HL-60 (cell line): ENCODE measurements at regions not wholly inside any gene's neighbourhood (a gene's known extent, or its start where the extent isn't known, plus 50 kb on each side); places are given as distances from the start of the nearest gene placed in this dataset.

Experiments
- DNase-seq, 2 experiments: peaks; one replicate each; pipeline ENCODE4 v3.0.0-alpha.2; 2010 to 2020; ENCODE audit warnings: low read depth in 1 of 2, low spot score in 1 of 2
- H3K27ac ChIP-seq: fragments of 250-450 bp; sonication (Bioruptor Pico); replicated peaks from 2 replicates; pipeline ENCODE4 v1.5.1; 2020; ENCODE audit warnings: mild to moderate bottlenecking, moderate library complexity
- H3K27me3 ChIP-seq: fragments of 250-450 bp; sonication (Bioruptor Pico); 2 replicates; pipeline ENCODE4 v1.5.1; 2021; ENCODE audit warnings: mild to moderate bottlenecking, moderate library complexity; ENCODE audit not compliant: insufficient read depth, poor library complexity, severe bottlenecking
- H3K4me3 ChIP-seq: replicated peaks from 2 replicates; pipeline ENCODE4 v1.5.1; 2011; ENCODE audit warnings: mild to moderate bottlenecking, control low read depth, low read length; ENCODE audit not compliant: insufficient read depth
- CTCF ChIP-seq: IDR thresholded peaks from one replicate; pipeline ENCODE4 v1.5.1; 2011; ENCODE audit warnings: low read length, control low read depth, inconsistent platforms; ENCODE audit not compliant: insufficient read depth
- GABPA ChIP-seq: IDR thresholded peaks from 2 replicates; pipeline ENCODE4 v1.6.1; 2012; ENCODE audit warnings: low read depth
- POLR2AphosphoS5 ChIP-seq: IDR thresholded peaks from 2 replicates; pipeline ENCODE4 v1.6.1; 2012; ENCODE audit warnings: low read depth
- REST ChIP-seq: IDR thresholded peaks from 2 replicates; pipeline ENCODE4 v1.6.1; 2012; ENCODE audit warnings: low read depth; ENCODE audit not compliant: insufficient replicate concordance
- SPI1 ChIP-seq: IDR thresholded peaks from 2 replicates; pipeline ENCODE4 v1.6.1; 2012; ENCODE audit warnings: low read depth, mild to moderate bottlenecking, borderline replicate concordance

GRCh38 chr21:27653481-27653880, 686.6 kb upstream of the ADAMTS5 start:
- no peaks in the 10 kb centered on the region for H3K27me3 ChIP-seq
- H3K27ac ChIP-seq = no peak overlapping the region
- DNase-seq = no peak
- H3K4me3 ChIP-seq = no peak overlapping the region
- TF ChIP-seq GABPA (no peak), POLR2AphosphoS5 (no peak), CTCF (no peak), REST (no peak), SPI1 (no peak)

GRCh38 chr21:27649762-27650161, 682.9 kb upstream of the ADAMTS5 start:
- no peak for TF ChIP-seq GABPA
- no peak for TF ChIP-seq REST
- TF ChIP-seq CTCF = no peak
- TF ChIP-seq POLR2AphosphoS5 = no peak
- TF ChIP-seq SPI1 = no peak
- H3K27ac ChIP-seq = no peak overlapping the region
- H3K4me3 ChIP-seq = no peak overlapping the region
- no peak for DNase-seq
- H3K27me3 ChIP-seq = no peaks in the 10 kb centered on the region

GRCh38 chr21:27649323-27649722, 682.4 kb upstream of the ADAMTS5 start:
- DNase-seq = no peak
- TF ChIP-seq GABPA (no peak), REST (no peak), CTCF (no peak), SPI1 (no peak), POLR2AphosphoS5 (no peak)

More at GRCh38 chr21:27649323-27649722, 682.4 kb upstream of the ADAMTS5 start:
- Histone ChIP-seq H3K4me3 (no peak overlapping the region), H3K27me3 (no peaks in the 10 kb centered on the region), H3K27ac (no peak overlapping the region)
